Stimulated activated CD8-positive, alpha-beta memory T cell treated with anti-CD3 and anti-CD28 coated beads, Interleukin-12 subunit alpha, Interleukin-12 subunit beta, amount 100 ng/mL, for 4 hours (primary cell): ENCODE measurements at regions not wholly inside any gene's neighbourhood (a gene's known extent, or its start where the extent isn't known, plus 50 kb on each side); places are given as distances from the start of the nearest gene placed in this dataset.
"Not testable (repeated sequence)": the region's sequence is repeated elsewhere in the genome, so short reads cannot be mapped to it uniquely, and the experiment has no call there.

Experiments used
- DNase-seq: peaks from one replicate; pipeline ENCODE4 v3.0.0-alpha.2; 2020; ENCODE audit warnings: low read depth

DNA sequence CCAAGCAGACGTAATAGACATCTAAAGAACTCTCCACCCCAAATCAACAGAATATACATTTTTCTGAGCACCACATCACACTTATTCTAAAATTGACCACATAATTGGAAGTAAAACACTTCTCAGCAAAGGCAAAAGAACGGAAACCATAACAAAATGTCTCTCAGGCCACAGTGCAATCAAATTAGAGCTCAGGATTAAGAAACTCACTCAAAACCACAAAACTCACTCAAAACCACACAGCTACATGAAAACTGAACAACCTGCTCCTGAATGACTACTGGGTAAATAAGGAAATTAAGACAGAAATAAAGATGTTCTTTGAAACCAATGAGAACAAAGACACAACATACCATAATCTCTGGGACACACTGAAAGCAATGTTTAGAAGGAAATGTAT lies 1879.4 kb upstream of the CELF4 start:
- DNase-seq = not testable (repeated sequence)

DNA sequence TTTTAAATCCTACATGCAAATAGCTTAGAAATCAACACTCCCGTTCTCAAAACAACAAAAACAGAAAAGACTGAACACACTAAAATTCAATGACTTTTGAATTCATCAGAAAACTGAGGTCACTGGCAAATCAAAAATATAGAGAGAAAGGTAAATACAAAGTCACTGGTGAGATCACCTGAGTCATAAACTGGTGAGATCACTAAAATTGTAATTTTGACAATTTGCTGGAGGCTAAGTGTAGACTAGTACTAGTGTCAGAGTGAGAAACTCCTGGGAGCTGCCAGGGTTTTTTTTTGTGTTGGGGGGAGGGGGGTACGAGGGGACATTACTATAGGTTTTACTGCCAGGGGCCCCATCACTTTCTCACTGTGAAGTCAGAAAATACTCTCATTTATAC lies 1876.0 kb upstream of the CELF4 start:
- no peak for DNase-seq

DNA sequence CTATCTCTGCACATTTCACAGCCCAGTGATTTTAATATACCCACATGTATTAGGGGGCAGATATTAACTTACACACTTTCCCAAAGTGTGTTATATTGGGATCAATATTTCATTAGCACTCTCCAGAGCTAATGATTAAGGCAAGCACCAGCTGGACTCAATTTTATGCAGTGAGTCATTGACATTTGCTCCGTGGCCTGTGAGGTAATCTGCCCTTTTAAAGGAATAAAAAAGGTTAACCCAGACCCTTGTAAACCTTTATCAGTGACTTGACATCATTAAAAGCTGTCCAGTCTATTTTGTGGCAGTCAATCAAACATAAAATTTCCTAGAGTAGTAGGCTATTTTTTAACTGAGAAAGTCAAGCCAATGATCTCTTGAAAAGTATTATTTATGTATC lies 1870.4 kb upstream of the CELF4 start:
- no peak for DNase-seq

DNA sequence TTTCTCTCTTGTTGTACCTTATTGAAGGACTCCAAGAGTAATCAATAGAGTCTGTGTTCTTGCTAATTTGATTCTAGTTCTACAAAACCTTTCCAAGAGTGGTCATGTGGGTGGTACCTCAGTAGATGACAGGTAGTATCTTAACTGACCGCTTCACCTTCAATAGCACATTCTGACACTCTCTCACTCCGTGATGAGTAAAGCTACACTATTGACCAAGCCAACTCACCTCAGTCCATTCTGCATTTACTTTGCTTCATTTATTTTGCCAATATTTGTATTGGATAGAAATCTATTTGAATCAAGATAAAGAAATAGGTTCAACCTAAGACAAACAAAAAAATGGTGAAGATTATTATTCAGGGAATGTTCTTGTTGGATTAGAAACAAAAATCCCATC lies 1869.6 kb upstream of the CELF4 start:
- DNase-seq = no peak

DNA sequence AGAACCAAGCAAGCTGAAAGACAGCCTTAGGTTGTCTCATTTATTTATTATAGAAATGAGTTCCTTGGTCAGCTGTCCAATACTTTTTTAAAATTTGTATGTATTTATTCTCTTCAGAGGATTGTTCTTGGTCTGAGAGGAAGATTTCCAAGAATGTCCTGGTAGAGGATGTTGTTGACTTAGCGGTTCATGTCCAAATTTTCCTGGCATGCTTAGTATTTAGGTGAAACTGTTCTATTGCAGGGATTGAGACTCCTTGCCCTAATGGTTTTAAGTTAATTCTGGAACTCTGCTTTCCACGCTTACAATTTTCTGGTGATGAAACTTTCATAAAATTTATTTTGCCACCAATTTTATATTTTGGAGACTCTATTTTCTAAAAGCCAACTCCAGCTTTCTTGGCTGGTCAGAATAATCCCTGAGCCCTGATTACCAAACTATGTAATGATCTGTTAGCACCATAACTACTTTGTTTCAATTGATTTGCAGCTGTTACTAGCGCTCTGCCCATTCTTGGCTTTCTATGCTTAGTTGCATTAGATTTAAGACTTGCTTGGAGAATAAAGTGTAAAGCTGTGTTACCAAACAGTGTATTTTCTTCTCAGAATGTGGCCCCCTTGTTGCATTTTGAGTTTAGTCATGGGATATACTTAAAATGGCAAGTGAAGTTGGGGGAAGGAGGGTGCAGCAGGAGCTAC lies 1868.8 kb upstream of the CELF4 start:
- no peak for DNase-seq

DNA sequence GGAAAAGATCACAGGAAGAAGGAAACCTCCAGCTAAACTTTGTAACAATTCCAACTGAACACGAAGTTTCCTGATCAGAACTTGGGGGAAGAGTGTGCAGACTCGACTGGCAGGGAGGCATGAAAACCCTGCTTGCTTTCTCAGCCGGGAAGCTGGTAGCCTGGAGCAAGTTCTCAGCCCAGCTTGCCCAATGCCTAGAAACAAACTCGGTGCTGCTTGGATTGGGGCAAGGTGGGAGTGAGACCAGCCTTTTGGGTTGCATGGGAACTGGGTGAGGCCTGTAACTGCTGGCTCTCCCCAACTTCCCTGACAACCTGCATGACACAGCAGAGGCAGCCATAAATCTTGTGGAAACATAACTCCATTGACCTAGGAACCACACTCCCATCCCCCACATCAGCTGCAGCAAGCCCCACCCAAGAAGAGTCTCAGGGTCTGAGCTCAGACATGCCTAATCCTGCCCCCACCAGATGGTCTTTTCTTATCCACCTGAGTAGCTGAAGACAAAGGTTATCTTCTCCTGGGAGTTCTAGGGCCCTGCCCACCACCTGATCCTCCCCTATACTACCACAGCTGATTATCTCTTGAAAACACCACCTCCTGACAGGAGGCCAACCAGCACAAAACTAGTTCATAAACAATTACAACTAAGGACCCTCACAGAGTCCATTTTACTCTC lies 1859.7 kb upstream of the CELF4 start:
- DNase-seq = no peak

DNA sequence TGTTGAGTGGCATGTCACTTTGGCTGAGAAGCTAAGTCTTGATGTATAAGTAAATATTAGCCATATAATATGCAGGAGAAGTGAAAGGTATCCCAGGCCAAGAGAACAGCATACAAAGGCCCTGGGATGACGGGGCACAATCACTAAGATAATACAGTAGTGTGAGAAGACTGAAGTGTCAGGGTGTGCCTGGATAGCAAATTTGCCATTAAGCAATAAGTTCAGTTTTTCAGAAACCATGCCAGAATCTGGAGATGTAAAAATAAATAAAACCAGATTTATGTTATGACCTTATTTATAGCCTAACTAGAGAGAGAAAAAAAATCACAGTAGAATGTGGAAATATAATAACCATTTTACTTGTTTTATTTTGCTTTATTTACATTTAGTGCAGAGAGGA lies 1858.7 kb upstream of the CELF4 start:
- no peak for DNase-seq

DNA sequence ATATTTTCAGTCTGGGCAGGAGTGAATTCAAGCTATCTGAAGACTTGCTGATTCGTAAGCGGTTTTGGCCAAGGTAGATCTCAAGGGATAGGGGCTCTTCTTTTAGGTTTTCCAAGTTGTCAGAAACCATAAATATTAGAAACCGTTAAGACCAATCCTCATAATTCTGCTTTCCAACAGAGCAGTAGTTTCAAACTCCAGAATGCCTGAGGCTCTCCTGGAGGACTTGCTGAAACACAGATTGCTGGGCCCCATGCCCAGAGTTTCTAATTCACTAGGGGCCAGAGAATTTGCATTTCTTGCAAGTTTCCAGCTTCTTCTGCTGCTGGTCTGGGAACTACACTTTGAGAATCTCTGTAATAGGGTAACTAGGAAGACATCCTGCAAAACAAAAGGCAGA lies 1855.7 kb upstream of the CELF4 start:
- no peak for DNase-seq

DNA sequence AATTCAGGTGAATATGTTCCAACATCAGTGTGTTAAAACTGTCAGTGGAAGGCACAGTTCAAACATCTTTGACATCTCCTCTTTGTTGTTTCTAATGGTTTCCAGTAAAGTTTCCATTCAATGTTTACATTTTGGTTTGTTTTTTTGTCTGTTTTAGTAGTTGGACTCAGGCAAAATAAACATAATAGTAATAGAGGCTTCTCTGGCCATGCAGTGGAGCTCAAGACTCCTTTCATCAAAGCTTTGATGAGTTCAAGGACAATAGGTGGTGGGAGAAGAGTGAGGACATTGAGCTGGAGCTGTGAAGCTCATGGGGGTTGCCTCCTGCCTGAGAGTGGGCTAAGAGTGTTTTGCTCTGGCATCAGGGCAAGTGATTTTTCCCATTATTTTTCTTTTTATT lies 1853.7 kb upstream of the CELF4 start:
- no peak for DNase-seq

DNA sequence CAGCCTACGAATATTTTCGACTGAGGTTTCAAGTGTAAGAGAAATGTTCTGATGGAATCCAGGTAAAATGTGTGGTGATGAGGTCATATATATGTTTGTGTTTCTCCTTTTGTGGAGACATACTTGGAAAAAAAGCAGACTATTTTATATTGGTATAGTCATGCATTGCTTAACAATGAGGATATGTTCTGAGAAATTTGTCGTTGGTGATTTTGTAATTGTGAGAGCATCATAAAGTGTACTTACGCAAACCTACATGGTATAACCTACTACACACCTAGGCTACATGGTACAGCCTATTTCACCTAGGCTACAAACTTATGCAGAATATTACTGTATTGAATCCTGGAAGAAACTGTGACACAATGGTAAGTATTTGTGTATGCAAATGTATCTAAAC lies 1849.9 kb upstream of the CELF4 start:
- DNase-seq = no peak

DNA sequence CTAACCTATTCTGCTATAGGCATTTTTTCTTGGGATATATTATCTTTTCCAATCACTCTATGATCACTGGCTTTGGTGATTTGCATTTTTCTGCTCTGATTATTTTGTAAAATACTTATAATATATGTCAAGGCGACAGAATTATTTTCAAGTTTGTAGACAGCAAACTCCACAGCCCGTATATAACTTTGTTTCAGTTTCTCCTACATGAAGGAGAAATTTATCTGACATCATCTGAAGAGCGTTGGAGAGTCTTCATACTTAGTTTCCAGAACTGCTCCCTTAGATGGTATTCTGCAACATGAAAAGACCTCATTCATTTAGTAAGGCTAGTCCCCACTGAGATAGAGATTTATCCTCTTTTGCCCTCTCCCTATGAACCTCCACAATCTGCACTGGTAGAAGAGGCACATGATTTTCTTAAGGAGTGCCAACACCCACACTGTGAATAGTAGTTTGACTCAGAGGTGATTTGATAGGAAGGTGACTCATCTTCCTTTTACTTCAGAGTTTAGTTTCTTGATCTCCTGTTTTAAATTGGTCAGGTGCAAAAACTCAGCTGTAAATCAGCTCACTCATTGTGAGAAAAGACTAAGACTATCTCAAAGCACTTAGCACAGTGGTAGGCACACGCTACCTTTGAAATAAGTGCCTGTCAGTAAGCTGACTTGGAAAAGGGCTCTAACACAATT lies 1848.6 kb upstream of the CELF4 start:
- no peak for DNase-seq

DNA sequence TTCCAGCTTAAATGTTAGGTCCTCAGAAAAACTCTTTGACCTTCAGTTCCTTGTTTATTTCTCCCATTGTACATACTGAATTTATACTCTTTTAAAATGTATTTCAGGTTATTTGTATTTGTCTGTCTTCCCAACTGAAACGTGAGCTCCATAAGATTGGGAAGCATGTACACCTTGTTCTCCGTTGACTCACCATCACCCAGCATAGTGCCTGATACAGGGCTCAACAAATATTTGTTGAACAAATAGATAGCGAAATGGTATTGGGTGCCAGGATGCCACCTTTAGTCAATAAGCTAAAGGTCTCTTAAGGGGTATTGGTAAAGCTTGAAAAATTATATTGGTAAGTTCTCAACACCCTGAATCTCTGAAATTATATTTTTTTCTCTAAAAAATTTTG lies 1841.3 kb upstream of the CELF4 start:
- no peak for DNase-seq

DNA sequence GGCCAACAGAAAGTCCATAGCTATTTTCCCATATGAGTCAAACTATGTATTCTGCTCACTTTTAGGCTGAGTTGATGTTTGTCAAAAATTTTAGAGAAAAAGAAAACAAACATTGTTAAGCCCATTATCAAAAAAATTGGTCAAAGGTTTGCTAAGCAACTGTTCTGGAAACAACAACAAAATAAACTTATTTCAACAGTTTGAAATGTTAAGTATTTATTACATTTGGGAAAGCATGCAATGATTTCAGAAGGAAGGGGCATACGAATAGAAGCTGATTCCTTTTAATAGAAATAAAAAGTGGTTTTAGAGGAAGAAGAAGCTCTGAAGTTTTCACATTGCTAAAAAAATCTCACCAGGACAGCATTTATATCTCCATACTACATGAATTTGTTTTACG lies 1837.5 kb upstream of the CELF4 start:
- DNase-seq = no peak

DNA sequence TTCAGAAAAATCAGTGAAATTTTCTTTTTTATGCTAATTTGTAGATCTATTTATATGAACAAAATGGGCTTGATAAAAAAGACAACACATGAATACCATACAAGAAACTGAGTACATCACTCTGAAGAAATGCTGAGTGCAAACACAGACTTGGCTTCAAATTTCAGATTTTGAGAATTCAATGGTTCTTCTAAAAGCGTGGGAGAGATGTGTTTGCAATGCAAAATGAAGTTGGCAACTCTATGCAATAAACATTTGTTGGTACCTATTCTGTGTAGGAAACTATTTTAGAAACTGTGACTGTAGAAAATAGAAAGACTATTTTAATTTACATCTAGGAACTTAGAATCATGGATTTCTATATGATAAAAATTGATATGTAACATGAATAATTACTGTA lies 1834.1 kb upstream of the CELF4 start:
- no peak for DNase-seq

DNA sequence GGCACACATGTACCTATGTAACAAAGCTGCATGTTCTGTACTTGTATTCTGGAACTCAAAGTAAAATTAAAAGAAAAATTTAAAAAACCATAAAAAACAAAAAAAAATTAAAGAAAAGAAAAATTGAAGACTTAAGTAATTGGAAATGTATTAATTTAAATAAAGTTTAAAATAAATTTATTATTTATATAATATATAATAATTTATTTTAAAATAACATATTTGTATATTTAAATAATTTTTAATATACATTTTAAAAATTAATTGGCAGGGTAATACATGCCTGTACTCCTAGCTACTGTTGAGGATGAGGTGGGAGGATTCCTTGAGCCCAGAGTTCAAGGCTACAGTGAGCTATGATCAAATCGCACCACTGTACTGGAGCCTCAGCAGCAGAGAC lies 1830.6 kb upstream of the CELF4 start:
- DNase-seq = no peak

DNA sequence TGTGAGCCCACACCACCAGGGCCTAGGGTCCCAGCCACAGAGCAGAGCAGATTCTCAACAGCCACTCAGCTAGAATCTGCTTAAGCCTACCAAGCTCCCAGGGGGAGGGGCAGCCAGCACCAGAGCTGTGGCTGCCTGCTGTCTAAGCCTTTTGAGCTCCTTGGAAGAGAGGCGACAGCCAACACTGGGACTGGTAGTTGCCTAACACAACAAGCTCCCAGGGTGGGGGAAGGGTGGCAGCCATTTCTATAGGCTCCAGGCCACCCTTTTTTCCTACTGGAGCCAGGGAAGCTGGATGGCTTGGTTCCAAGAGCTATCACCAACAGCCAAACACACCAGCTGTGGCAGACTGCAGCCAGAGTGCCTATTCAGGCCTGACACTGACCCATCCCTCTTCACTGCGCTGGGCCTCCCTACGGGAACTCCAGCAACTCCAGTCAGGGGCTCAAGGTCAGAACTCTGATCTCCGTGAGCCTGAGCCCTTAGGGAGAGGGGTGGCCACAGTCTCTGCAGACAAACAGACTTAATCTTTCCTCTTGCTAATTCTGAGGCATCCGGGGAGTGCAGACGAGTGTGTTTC lies 1824.3 kb upstream of the CELF4 start:
- no peak for DNase-seq

DNA sequence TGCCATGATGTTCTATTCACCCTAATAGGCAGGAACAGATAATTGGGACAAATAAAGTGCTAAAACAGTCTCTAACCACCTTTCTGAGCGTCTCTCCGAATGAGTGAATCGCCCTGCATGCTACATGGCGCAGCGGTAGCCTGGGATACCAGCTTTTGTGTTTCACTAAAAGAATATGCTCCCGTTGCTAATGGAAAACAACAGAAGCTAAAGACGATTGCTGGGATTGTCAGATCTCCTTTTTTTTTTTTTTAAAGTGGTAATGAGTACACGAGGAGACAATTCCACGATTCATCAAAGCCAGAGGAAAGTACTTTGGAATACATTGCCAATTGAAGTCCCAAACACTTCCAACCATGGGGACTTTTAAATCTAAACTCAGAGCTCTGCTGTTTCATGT lies 1815.3 kb upstream of the CELF4 start:
- DNase-seq = no peak

DNA sequence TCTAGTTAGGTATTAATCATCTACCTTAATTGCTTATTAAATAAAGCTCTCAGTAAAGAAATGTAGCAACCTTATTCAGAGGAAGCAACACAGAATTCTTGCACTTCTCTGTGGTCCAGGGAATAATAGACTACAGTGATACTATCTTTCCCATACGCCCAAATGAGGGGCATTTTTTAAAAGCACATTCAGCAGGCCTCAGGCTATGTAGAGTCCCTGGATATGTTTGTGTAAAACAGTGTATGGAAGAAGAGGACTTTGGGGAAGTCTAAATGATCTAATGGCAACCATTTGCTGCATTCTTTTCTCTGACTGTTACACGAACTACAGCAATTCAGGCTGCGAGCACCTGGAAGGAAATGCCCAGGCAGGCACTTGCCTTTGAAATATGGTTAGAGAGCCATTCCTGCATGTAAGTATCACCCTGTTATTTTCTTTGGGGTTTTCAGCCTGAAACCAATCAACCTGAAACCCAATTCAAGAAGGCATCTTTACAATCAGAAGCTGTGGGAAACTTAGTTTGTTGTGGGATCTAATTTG lies 1814.7 kb upstream of the CELF4 start:
- DNase-seq = no peak

DNA sequence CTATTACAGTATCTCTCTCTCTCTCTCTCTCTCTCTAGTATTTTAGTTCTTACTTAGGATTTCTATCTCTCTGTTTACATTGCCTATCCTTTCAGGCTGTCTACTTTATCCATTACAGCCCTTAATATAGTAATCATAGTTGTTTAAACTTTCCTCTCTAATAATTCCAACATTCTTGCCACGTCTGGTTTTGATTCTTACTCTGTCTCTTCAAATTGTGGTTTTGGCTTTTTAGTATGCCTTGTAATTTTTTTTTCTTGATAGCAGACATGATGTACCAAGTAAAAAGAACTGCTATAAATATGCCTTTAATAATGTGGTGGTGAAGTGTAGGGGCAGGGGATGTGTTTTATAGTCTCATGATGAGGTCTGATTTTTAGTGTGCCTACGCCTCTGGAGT lies 1809.5 kb upstream of the CELF4 start:
- no peak for DNase-seq

DNA sequence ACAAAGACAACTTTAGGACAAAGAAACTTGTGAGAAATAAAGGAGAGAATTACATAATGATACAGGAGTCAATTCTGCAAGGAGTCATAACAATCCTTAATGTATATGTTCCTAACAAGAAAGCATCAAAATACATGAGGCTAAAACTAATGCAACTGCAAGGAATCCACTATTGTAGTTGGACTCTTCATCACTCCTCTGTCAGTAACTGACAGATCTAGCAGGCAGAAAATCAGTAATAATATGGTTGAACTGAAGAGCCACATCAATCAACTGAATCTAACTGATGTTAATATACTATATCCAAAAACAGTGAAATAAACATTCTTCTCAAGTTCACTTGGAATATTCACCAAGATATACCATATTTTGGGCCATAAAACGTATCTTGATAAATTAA lies 1806.4 kb upstream of the CELF4 start:
- no peak for DNase-seq

DNA sequence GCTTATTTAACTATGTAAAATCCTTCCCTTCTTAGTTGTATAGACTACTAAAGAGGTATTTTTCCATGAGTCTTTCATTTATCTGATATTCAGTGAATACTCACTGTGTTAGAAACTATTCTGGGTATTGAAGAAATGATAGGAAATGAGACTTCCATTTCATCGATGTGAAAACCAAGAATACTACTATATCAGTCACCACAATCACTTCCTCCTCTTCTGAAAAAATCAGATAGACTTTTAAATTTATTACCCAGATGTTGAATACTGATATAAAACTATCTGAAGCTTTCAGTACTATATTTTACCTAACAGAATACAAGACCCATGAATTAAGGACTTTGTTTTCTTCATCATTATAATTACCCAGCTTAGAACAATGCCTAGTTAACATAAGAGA lies 1801.1 kb upstream of the CELF4 start:
- no peak for DNase-seq

DNA sequence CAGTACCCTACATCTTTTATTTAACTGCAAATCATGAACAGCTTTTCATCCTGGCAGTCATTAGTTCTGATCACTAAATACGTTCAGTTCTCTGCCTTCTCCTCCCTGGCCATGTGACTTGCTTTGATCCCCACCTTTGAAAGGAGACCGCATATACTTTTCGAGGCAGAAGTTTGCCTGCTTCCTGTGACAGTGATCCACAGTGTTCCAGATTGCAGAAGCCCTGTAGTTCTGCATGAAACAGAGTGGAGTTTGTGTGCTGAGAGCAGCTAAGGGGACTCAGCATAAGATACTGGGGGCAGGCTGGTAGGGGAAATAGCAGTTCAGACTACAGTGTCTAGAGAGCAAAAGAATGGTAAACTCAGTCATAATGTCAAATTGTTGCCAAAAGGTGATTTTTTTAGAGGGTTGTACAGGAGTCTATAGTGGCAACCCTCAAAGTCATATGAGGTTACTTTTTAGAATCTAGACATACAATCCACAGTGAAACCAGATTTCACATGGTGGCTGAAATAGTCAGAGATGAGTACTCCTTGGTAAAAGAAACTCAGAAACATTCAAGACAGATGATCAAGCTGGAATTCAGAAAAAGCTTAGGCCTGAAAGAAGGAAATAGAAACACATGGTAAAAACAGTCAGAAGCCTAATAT lies 1800.4 kb upstream of the CELF4 start:
- DNase-seq = no peak
